ENCODE measurements at regions not wholly inside any gene's neighbourhood (a gene's known extent, or its start where the extent isn't known, plus 50 kb on each side); places are given as distances from the start of the nearest gene placed in this dataset.

GRCh38 chr1:95435611-95436010 is 201.6 kb downstream of the RWDD3 start:
- Histone ChIP-seq H3K36me3 (no peaks in the 10 kb centered on the region), H3K4me3 (replicated peaks in 1 of 3) (no peak overlapping the region), H3K9me3 (no peaks in the 10 kb centered on the region), H3K4me1 (no peaks in the 10 kb centered on the region), H3K27me3 (no peaks in the 10 kb centered on the region), H3K27ac (no peak overlapping the region)
- 87 to 96% methylated on average over 3 of the region's 3 CpGs for WGBS, 2 donors
- intact Hi-C loops (cut with DNase I) = no loop called here
- no peak for DNase-seq
- TF ChIP-seq CTCF (IDR thresholded peaks at IDR 0.05) = no peak
- no peak for TF ChIP-seq POLR2A (IDR thresholded peaks at IDR 0.05)

DNA sequence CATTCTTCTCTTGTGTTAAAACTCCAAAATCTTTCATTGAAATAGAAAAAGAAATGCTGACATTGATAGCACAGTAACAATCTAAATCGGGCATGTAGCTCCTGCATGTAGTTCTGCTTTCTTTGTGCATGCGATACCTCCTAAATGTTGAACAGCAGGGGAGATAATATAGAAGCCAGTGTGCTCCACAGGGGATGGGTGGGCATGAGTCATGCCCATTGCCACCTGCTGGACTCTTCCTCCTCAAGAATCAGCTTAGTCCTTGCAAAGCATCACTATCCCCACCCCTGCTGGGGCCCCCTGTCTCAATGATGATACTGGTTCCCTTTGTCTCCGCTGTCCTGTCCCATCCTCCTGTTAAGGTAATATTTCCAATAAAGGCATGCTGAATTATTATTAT is 203.0 kb downstream of the RWDD3 start:
- no peak for TF ChIP-seq CTCF (IDR thresholded peaks at IDR 0.05)
- TF ChIP-seq POLR2A (IDR thresholded peaks at IDR 0.05) = no peak
- no peaks in the 10 kb centered on the region for H3K4me1 ChIP-seq
- H3K27me3 ChIP-seq = no peaks in the 10 kb centered on the region
- 72 to 75% methylated on average over 3 of the region's 3 CpGs for WGBS, 2 donors
- intact Hi-C loops (cut with DNase I) = no loop called here
- H3K27ac ChIP-seq = no peak overlapping the region
- no peak overlapping the region for H3K4me3 ChIP-seq (replicated peaks in 1 of 3)
- no peak for DNase-seq
- no peaks in the 10 kb centered on the region for H3K36me3 ChIP-seq
- H3K9me3 ChIP-seq = no peaks in the 10 kb centered on the region

DNA sequence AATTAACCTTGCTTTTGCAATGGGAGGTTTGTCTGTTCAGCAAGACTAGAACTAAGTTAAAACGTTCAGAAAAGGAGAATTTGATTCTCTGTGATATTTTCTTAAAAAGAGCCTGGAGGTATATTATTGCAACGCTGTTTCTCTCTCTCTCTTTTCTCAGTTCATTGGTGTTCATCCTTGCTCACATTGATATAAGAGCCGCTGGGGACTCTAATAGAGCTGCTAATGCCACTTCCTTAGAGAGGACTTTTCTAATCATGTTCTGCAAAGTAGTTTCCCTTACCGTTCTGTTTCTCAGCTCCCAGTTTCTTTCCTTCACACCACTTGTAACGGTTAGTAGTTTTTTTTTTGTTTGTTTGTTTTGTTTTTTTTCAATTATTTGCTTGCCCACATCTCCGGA is 203.8 kb downstream of the RWDD3 start:
- H3K4me3 ChIP-seq (replicated peaks in 1 of 3) = no peak overlapping the region
- no peak overlapping the region for H3K27ac ChIP-seq
- H3K9me3 ChIP-seq = no peaks in the 10 kb centered on the region
- DNase-seq = no peak
- intact Hi-C loops (cut with DNase I) = no loop called here
- no peaks in the 10 kb centered on the region for H3K27me3 ChIP-seq
- H3K36me3 ChIP-seq = no peaks in the 10 kb centered on the region
- H3K4me1 ChIP-seq = no peaks in the 10 kb centered on the region
- TF ChIP-seq POLR2A (IDR thresholded peaks at IDR 0.05) = no peak
- no peak for TF ChIP-seq CTCF (IDR thresholded peaks at IDR 0.05)
- WGBS, 2 donors = 31 to 44% methylated on average over 6 of the region's 6 CpGs

DNA sequence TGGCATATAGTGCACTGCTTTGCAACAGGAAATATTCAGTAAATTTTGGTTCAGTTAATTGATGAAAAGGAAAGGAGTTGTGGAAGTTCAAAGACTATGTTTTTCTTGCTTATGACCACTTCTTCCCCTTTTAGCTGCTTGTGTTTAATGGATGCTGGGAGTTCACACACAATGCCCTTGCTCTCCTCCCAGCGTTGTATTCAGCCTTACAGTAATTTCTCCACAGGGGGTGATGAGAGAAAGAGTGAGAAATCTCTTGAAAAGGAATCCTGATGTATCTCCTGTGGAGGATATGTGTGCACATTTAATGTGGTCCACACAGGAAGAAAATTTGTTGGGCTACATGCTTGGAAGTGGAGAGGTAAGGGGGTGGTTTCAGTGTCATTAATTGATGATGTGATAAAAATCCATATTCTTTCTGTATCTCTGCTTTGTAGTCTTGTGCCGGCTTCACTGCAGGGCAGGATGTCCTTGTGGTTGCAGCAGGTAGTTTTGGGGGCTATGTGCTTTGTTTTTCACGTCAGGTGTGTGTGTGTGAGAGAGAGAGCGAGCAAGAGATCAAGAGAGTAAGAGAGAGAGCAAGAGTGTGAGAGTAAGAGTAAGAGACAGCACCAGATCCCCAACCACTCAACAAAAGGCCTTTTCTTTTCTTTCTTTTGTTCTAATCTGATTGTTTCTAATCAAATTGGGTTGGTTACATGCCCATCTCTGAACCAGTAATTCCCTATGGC is 204.4 kb downstream of the RWDD3 start:
- intact Hi-C loops (cut with DNase I) = no loop called here
- Histone ChIP-seq H3K27ac (no peak overlapping the region), H3K4me1 (no peaks in the 10 kb centered on the region), H3K9me3 (no peaks in the 10 kb centered on the region), H3K4me3 (replicated peaks in 1 of 3) (no peak overlapping the region), H3K27me3 (no peaks in the 10 kb centered on the region), H3K36me3 (no peaks in the 10 kb centered on the region)
- TF ChIP-seq POLR2A (IDR thresholded peaks at IDR 0.05) = no peak
- TF ChIP-seq CTCF (IDR thresholded peaks at IDR 0.05) = no peak
- 47 to 50% methylated on average over 4 of the region's 4 CpGs for WGBS, 2 donors
- DNase-seq = no peak

GRCh38 chr1:95440511-95440910 is 206.5 kb downstream of the RWDD3 start:
- no peaks in the 10 kb centered on the region for H3K36me3 ChIP-seq
- DNase-seq = no peak
- H3K9me3 ChIP-seq = no peaks in the 10 kb centered on the region
- H3K4me3 ChIP-seq (replicated peaks in 1 of 3) = no peak overlapping the region
- H3K27me3 ChIP-seq = no peaks in the 10 kb centered on the region
- intact Hi-C loops (cut with DNase I) = no loop called here
- H3K27ac ChIP-seq = no peak overlapping the region
- TF ChIP-seq CTCF (IDR thresholded peaks at IDR 0.05) (no peak), POLR2A (IDR thresholded peaks at IDR 0.05) (no peak)
- 80% methylated on average over 4 of the region's 4 CpGs for WGBS, 2 donors
- H3K4me1 ChIP-seq = no peaks in the 10 kb centered on the region

Measured in thyroid gland (tissue), 4 donors.